Right renal cortex interstitium (tissue), 3 donors: ENCODE measurements at regions not wholly inside any gene's neighbourhood (a gene's known extent, or its start where the extent isn't known, plus 50 kb on each side); places are given as distances from the start of the nearest gene placed in this dataset.
"Not testable (repeated sequence)": the region's sequence is repeated elsewhere in the genome, so short reads cannot be mapped to it uniquely, and the experiment has no call there.

Experiments
- DNase-seq, 3 donors: peaks; one replicate each; pipeline ENCODE4 v3.0.0-alpha.2; 2013; ENCODE audit warnings: low read depth in 3 of 3, low spot score in 2 of 3

DNA sequence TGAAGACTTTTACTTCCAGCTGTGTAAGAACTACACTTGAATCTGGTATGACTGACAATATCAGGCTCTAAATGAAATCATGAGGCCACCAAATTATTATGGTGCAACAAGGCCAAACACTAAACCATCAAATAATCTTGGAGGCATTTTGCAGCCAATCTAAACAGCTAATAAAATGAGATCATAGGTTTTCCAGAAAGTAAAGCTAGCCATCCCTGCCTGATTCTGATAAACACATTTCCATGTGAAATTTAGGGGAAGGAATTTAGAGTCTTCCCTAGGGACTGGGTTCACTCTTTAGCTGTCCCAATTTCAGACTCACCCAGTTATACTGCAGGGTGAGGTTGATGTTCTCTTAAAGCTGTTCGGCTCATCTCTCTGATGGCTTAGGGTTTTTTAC lies 190.3 kb upstream of the TMEM196 start:
- no peak for DNase-seq

DNA sequence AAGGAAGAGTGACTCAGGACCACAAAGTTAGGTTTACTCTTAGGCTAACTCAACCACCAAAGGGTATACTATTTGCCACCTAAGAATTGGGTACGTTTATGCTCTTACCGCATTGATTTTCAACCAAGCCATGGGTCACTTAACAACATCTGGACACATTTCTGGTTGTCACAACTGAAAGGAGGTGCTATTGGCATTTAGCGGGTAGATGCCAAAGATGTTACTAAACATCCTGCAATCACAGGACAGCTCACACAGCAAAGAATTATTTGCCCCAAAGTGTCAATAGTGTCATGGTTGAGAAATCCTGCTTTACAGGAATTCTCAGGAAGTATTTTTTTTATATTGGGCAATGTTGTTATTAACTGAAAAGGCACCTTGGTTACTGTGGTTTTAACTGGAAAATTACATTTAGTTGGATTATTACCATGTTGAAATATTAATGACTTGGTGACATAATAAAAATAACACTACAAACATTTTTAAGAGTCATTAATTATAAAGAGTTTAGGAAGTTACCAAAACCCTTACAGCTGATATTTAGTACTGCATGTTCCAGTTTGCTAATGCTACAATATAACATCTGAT lies 185.0 kb upstream of the TMEM196 start:
- no peak for DNase-seq

DNA sequence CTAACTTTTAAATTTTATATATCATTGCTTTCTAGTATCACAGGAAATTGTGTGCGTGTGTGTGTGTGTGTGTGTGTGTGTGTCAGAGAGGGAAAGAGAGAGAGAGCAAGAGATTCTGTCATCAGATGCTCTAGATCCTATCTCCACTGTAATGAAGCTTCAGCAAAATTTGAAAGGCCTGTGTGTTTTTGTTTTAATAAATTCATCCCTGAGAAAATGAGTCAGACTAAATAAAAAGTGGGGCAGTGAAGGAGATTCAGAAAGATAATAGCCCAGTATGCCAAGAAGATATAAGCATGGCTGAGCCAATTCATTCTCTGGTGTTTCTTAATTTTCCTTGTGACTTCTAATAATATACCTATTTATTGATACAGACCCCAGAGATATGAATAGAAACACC lies 184.2 kb upstream of the TMEM196 start:
- no peak for DNase-seq

DNA sequence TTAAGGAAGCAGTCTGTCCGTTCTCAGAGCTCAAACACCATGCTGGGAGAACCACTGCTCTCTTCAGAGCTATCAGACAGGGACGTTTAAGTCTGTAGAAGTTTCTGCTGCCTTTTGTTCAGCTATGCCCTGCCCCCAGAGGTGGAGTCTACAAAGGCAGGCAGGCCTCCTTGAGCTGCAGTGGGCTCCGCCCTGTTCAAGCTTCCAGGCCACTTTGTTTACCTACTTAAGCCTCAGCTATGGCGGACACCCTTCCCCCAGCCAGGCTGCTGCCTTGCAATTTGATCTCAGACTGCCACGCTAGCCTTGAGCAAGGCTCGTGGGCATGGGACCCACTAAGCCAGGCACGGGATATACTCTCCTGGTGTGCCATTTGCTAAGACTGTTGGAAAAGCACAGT lies 180.7 kb upstream of the TMEM196 start:
- not testable (repeated sequence) for DNase-seq

DNA sequence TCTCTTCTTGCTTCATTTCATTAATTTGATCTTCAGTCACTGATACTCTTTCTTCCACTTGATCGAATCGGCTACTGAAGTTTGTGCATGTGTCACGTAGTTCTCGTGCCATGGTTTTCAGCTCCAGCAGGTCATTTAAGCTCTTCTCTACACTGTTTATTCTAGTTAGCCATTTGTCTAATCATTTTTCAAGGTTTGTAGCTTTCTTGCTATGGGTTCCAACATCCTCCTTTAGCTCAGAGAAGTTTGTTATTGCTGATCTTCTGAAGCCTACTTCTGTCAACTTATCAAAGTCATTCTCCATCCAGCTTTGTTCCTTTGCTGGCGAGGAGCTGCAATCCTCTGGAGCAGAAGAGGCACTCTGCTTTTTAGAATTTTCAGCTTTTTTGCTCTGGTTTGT lies 180.0 kb upstream of the TMEM196 start:
- not testable (repeated sequence) for DNase-seq

DNA sequence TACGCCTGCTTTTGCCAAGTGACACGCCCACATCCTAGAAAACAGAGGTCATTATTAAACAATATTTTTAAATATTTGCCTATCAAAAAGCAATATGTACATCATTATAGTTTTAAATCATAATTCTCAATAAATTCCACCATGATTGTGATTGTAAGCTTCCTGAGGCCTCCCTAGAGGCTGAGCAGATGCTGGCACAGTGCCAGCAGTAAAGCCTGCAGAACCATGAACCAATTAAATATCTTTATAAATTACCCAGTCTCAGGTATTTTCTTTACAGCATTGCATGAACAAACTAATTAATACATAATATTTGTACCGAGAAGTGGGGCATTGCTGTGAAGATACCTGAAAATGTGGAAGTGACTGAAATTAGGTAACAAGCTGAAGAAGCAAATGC lies 174.7 kb upstream of the TMEM196 start:
- no peak for DNase-seq

DNA sequence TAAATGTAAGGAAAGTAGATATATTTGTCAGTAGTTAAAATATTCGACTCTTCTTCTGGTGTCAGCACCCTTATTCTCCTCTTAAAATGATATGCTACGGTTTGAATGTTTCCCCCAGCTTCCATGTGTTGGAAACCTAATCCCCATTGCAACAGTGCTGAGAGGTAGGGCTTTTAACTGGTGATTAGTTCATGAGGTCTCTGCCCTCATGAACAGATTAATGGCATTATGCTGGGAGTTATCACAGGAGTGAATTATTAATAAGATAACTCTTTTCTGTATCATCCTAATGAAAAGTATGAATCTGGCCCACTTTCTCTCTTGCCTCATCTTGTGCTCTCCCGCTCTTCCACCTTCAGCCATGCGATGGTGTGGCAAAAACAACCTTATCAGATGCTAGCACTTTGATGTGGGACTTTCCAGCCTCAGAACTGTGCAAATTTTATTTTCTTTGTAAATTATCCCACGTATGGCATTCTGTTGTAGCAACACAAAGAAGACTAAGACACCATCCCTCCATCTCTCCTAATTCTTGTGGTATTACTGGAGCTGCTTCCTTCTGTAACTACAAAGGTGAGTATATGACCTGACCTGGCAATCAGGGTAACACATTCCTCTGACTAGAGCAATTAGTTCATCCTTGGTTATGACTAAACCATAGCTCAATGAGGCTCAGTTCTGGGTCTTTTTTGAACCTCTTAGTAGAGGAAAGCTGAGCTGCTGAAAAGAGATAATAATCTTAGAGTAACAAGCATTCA lies 171.1 kb upstream of the TMEM196 start:
- DNase-seq: no peak

GRCh38 chr7:19939746-19940145 lies 166.3 kb upstream of the TMEM196 start:
- DNase-seq: no peak

GRCh38 chr7:19932549-19933249 lies 159.3 kb upstream of the TMEM196 start:
- no peak for DNase-seq

- DNase-seq: no peak
Measured at GRCh38 chr7:19930851-19931250, 157.4 kb upstream of the TMEM196 start.

GRCh38 chr7:19930051-19930450 lies 156.6 kb upstream of the TMEM196 start:
- no peak for DNase-seq

DNA sequence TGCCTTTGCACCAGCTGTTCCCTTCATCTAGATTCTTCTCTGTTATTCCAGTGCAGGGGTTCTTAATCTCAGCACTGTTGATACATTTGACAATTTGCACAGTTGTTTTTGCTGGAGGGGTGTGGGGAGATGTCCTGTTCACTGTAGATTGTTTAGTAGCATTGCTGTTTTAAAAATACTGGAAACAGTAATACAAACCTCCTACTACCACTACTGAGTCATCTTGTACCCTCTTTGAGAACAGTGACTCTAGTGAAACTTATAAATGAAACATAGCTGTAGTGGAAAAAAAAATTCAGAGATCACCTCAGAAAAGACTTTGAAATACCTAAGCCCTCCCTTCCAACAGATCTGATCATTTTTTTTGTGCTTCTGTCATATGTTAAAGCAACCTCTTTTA lies 154.8 kb upstream of the TMEM196 start:
- DNase-seq: no peak

DNA sequence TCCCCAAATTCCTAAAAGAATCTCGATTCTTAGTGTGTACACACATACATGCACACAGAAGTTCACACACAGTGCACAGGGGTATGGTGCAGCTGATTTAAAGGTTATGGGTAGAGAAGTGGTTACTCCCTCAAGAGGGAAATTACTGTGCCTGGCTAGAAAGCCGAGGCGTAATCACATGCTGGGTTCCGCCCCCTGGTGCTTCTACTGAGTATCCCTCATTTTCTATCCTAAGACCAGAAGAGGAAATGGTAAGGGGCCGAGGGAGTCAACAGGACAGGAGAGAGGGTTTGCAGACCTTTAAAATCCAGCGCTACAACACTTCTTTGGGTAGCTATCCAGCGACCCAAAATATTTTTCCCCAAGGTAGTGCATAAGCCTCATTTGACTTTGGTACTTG lies 147.3 kb upstream of the TMEM196 start:
- DNase-seq: no peak

DNA sequence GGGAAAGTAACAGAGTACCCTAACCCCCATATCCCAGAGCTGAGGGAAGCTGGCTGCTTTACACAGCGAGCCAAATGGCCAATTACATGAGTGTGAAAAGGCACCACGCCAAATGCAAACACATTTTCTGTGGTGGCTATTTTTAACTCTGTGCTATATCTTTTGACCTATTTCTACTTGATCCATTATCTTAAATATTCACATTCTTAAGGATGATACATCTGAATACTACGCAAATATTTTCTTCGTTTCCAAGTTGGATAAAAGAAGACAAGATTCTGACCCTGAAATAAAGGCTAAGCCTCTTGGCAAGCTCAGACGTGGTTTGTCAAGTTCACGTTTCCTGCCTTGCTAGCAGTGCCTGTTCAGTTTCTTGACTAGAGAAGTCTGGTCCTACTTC lies 146.7 kb upstream of the TMEM196 start:
- no peak for DNase-seq

DNA sequence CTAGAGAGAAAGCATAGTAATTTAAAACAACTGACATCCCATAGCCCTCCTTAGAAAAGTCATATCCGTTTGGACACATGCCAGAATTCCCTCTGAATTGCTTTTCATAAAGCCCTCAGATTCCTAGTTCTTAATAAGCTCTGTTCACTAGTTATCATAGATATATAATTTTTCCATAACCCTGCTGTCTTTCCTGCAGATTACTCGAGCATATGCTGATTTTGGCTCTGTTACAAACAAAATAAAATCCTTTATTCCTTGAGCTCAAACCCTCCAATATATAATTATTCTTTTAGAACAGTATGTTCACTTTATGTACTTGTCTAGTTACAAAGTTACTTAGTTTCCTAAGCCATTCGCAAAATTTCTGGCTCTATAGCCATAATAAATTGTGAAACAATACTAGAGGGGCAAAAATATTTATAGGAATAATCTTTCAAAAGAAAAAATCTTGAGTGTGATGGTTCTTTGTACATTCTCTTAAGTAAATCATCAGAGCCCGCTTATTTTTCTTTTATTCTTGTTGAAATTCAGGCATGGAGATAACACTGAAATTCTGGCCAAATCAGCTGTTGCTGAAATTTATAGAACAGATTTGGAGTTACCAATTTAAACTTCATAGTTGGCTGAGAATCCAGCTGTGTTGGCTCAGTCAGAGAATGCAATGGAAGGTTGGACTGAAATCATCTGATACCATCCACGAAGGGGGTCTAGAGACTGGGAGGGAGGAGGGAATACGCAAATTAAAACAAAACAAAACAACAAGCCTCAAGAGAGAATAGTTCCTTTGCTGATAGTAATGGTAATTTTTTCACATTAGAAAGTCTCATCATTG lies 146.1 kb upstream of the TMEM196 start:
- DNase-seq: peak in 2 of 3 donors; percentile 2 to 5

DNA sequence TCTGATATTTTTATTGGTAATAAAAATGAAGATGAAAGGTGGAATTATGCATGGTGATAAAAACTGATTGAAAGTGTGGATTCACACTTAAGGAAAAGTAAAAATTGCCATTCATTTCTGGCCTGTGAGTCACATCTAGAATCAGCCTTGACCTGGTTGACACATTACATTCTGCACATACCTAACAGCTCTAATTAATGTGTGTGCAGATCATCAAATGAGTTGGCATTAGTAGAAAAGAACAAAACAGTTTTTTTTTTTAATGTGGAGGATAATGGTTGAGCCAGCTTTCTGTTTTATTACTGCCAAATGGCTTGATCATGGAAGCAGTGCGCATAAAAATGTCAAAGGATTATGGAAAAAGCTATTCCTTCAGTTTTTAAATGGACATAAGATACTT lies 142.6 kb upstream of the TMEM196 start:
- DNase-seq: no peak

DNA sequence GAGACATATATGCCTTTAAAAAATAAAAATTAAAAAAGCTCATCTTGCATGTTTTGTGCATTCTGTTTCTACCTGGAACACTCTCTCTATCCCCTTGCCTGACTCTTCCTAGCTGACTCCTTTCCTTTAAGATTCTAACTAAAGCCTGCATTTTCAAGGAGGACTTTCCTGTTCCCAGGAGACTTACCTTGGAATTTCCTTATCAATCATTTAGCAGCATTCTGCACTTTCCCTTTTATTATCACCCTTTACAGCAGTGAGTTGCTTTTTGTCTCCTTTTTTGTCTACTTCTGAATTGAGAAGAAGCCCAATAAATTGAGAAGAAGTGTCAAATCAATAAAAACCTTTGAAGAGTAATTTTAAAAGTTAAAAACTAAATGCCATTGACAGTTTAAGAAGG lies 142.2 kb upstream of the TMEM196 start:
- DNase-seq: no peak

DNA sequence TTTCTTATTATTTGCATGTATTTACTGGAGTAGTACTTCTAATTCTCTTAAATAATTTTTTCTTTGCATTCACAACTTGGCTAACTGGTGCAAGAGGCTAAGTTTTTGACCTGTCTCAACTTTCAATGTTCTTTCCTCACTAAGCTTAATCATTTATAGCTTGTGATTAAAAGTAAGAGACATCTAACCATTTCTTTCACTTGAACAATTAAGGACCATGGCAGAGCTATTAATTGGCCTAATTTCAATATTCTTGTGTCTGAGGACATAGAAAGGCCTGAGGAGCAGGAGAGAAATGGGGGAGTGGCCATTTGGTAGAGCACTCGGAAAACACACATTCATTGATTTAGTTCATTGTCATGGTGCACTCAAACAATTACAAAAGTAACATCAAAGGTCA lies 141.4 kb upstream of the TMEM196 start:
- DNase-seq: no peak

GRCh38 chr7:19900118-19900517 lies 126.7 kb upstream of the TMEM196 start:
- no peak for DNase-seq

DNA sequence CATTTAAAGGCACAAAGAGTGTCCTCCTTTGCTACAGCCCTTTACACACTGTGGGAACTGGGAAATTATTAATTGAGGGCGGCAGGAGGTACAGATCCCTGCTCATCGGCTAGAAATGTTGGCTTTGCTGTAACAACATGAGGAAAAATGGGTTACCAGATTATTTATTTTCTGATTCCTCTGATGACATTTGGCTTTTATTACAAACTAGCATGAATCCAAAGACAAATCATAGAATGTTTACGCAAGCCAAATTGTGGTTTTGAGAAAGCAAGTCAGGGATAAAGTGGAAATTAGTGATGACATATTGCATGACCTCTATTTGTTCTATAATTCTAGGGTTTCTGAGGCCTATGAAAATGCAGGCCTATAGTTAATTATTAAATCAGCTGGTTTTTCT lies 126.1 kb upstream of the TMEM196 start:
- DNase-seq: no peak

DNA sequence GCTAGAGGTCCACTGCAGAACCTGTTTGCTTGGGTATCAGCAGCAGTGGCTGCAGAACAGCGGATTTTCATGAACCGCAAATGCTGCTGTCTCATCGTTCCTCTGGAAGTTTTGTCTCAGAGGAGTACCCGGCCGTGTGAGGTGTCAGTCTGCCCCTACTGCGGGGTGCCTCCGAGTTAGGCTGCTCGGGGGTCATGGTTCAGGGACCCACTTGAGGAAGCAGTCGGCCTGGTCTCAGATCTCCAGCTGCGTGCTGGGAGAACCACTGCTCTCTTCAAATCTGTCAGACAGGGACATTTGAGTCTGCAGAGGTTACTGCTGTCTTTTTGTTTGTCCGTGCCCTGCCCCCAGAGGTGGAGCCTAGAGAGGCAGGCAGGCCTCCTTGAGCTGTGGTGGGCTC lies 109.5 kb upstream of the TMEM196 start:
- not testable (repeated sequence) for DNase-seq
